Stimulated activated CD4-positive, alpha-beta T cell treated with anti-CD3 and anti-CD28 coated beads, TNF-alpha, amount 100 ng/mL, for 4 hours (primary cell): ENCODE measurements at regions not wholly inside any gene's neighbourhood (a gene's known extent, or its start where the extent isn't known, plus 50 kb on each side); places are given as distances from the start of the nearest gene placed in this dataset.

ENCODE experiments used
- DNase-seq, 3 experiments: peaks; one replicate each; pipeline ENCODE4 v3.0.0-alpha.2; 2020; ENCODE audit warnings: low read depth in 3 of 3

GRCh38 chr2:145066856-145067548, 547.1 kb upstream of the ZEB2 start:
- DNase-seq = no peak

- no peak for DNase-seq
These were observed 546.3 kb upstream of the ZEB2 start for GRCh38 chr2:145066151-145066661.

- no peak for DNase-seq
These were observed 545.4 kb upstream of the ZEB2 start for GRCh38 chr2:145065342-145065741.

GRCh38 chr2:145064511-145064910, 544.6 kb upstream of the ZEB2 start:
- no peak for DNase-seq

GRCh38 chr2:145060876-145061275, 541.0 kb upstream of the ZEB2 start:
- no peak for DNase-seq

GRCh38 chr2:145059914-145060313, 540.0 kb upstream of the ZEB2 start:
- DNase-seq = no peak

- DNase-seq = no peak
These were observed 539.4 kb upstream of the ZEB2 start for GRCh38 chr2:145059343-145059742.

- DNase-seq = no peak
These were observed 538.5 kb upstream of the ZEB2 start for GRCh38 chr2:145058457-145058856.

GRCh38 chr2:145055651-145056050, 535.7 kb upstream of the ZEB2 start:
- no peak for DNase-seq

GRCh38 chr2:145050134-145050533, 530.2 kb upstream of the ZEB2 start:
- no peak for DNase-seq

- no peak for DNase-seq
These were observed 529.6 kb upstream of the ZEB2 start for GRCh38 chr2:145049475-145049874.

- no peak for DNase-seq
These were observed 527.6 kb upstream of the ZEB2 start for GRCh38 chr2:145047554-145047953.

GRCh38 chr2:145044491-145044890, 524.6 kb upstream of the ZEB2 start:
- no peak for DNase-seq

- no peak for DNase-seq
These were observed 523.5 kb upstream of the ZEB2 start for GRCh38 chr2:145043399-145043834.

- no peak for DNase-seq
These were observed 521.8 kb upstream of the ZEB2 start for GRCh38 chr2:145041706-145042105.

GRCh38 chr2:145040433-145040832, 520.5 kb upstream of the ZEB2 start:
- no peak for DNase-seq

- DNase-seq = no peak
These were observed 518.2 kb upstream of the ZEB2 start for GRCh38 chr2:145038041-145038525.

GRCh38 chr2:145036421-145037011, 516.6 kb upstream of the ZEB2 start:
- DNase-seq = no peak

GRCh38 chr2:145034511-145034910, 514.6 kb upstream of the ZEB2 start:
- no peak for DNase-seq

GRCh38 chr2:145033438-145033837, 513.5 kb upstream of the ZEB2 start:
- no peak for DNase-seq

- DNase-seq = no peak
These were observed 512.9 kb upstream of the ZEB2 start for GRCh38 chr2:145032791-145033190.

GRCh38 chr2:145029873-145030272, 510.0 kb upstream of the ZEB2 start:
- DNase-seq = no peak

GRCh38 chr2:145029081-145029480, 509.2 kb upstream of the ZEB2 start:
- no peak for DNase-seq
